ENCODE measurements at regions not wholly inside any gene's neighbourhood (a gene's known extent, or its start where the extent isn't known, plus 50 kb on each side); places are given as distances from the start of the nearest gene placed in this dataset.

- no peak for TF ChIP-seq CTCF (IDR thresholded peaks at IDR 0.05)
- TF ChIP-seq POLR2A (IDR thresholded peaks at IDR 0.05) = no peak
Measured at GRCh38 chr3:73866846-73867245, 242.1 kb upstream of the PDZRN3 start.

Data from Peyer's patch (tissue), 4 donors.